GM12878 (cell line): ENCODE measurements at regions not wholly inside any gene's neighbourhood (a gene's known extent, or its start where the extent isn't known, plus 50 kb on each side); places are given as distances from the start of the nearest gene placed in this dataset.

Experiments
- ATAC-seq: fragments of 200-7000 bp; cut with Tn5 transposase; 3 replicates; pipeline ENCODE4 v1.9.1; 2020; ENCODE audit warnings: mild to moderate bottlenecking, moderate library complexity
- BruUV-seq: library from RNA; stranded (reverse); fragments of 400-500 nt; replicated peaks from 2 replicates; lab custom pipeline; 2021; lab: Mats Ljungman, UMichigan
- CTCF ChIA-PET: fragments of 300-600 bp; sonication (Branson Sonifier 250); formaldehyde crosslinking; extraction: SDS; loops from one replicate; lab custom pipeline; 2021; ENCODE audit warnings: inconsistent platforms; lab: Yijun Ruan, JAX
- POLR2A ChIA-PET: fragments of 350-600 bp; formaldehyde crosslinking; extraction: SDS; loops from one replicate; lab custom pipeline; 2021; ENCODE audit warnings: inconsistent platforms; lab: Charles Lee
- RAD21 ChIA-PET: fragments of 300-600 bp; sonication (Branson Sonifier 250); formaldehyde crosslinking; loops from one replicate; lab custom pipeline; 2023; ENCODE audit warnings: antibody characterized with exemption; ENCODE audit not compliant: unreplicated experiment; lab: Charles Lee
- SMC1A ChIA-PET: fragments of 300-600 bp; sonication (Branson Sonifier 250); formaldehyde crosslinking; loops from one replicate; lab custom pipeline; 2023; ENCODE audit not compliant: unreplicated experiment, uncharacterized antibody; lab: Charles Lee
- DNase-seq: peaks from one replicate; pipeline ENCODE4 v3.0.0-alpha.2; 2011; ENCODE audit warnings: low read depth, low spot score
- FAIRE-seq: peaks from 3 replicates; lab custom pipeline; 2011; peaks lifted over from hg19 to GRCh38; lab: Jason Lieb, UNC
- H2AFZ ChIP-seq: 2 replicates; pipeline ENCODE4 v1.6.0; 2011; ENCODE audit warnings: low read depth, low read length, control low read depth; ENCODE audit not compliant: control insufficient read depth
- H3K27ac ChIP-seq: 2 replicates; pipeline ENCODE4 v1.5.1; 2011; ENCODE audit warnings: control low read depth; ENCODE audit not compliant: control insufficient read depth, insufficient read depth
- H3K27me3 ChIP-seq, 2 experiments: replicated peaks in 1 of 2; 2 replicates each; pipeline versions ENCODE4 v1.6.0 to v1.6.1; 2011; ENCODE audit warnings: low read length in 1 of 2; ENCODE audit not compliant: control insufficient read depth in 2 of 2, insufficient read depth in 2 of 2
- H3K36me3 ChIP-seq, 2 experiments: 2 replicates each; pipeline ENCODE4 v1.5.1; 2011; ENCODE audit warnings: low read length in 1 of 2; ENCODE audit not compliant: control insufficient read depth in 2 of 2, insufficient read depth in 2 of 2
- H3K4me1 ChIP-seq: 2 replicates; pipeline ENCODE4 v1.6.1; 2011; ENCODE audit warnings: mild to moderate bottlenecking, low read length, moderate library complexity, mixed read lengths; ENCODE audit not compliant: control insufficient read depth, insufficient read depth
- H3K4me2 ChIP-seq: 2 replicates; pipeline ENCODE4 v1.6.0; 2011; ENCODE audit warnings: control low read depth; ENCODE audit not compliant: control insufficient read depth, insufficient read depth
- H3K4me3 ChIP-seq: fragments of 200-600 bp; sonication (generic); 2 replicates; pipeline ENCODE4 v1.5.1; 2016
- H3K79me2 ChIP-seq: 2 replicates; pipeline ENCODE4 v1.6.0; 2011; ENCODE audit warnings: low read length; ENCODE audit not compliant: control insufficient read depth, insufficient read depth
- H3K9ac ChIP-seq: 2 replicates; pipeline ENCODE4 v1.8.0; 2011; ENCODE audit warnings: low read length, control low read depth, mixed read lengths; ENCODE audit not compliant: control insufficient read depth, insufficient read depth
- H3K9me3 ChIP-seq: replicated peaks from 3 replicates; pipeline ENCODE4 v1.5.1; 2011; ENCODE audit warnings: mild to moderate bottlenecking, low read length; ENCODE audit not compliant: control insufficient read depth, insufficient read depth
- H4K20me1 ChIP-seq: 2 replicates; pipeline ENCODE4 v1.6.0; 2011; ENCODE audit not compliant: control insufficient read depth, insufficient read depth
- BCLAF1 ChIP-seq: fragments of 450-650 bp; IDR thresholded peaks from 2 replicates; pipeline ENCODE4 v1.6.1; 2017; ENCODE audit warnings: antibody characterized with exemption, mild to moderate bottlenecking, moderate library complexity
- CBFB ChIP-seq: IDR thresholded peaks from 2 replicates; pipeline ENCODE4 v1.6.1; 2016; ENCODE audit warnings: antibody characterized with exemption, low read depth
- DPF2 ChIP-seq: fragments of 450-650 bp; IDR thresholded peaks from 2 replicates; pipeline ENCODE4 v1.6.1; 2017; ENCODE audit warnings: mild to moderate bottlenecking
- GATAD2B ChIP-seq: fragments of 450-650 bp; conservative IDR thresholded peaks from 2 replicates; pipeline ENCODE4 v1.6.1; 2017; ENCODE audit warnings: low read depth, mild to moderate bottlenecking, moderate library complexity
- KLF5 ChIP-seq: fragments of 450-650 bp; IDR thresholded peaks from 2 replicates; pipeline ENCODE4 v1.6.1; 2014; ENCODE audit warnings: mild to moderate bottlenecking; ENCODE audit not compliant: partially characterized antibody
- NRF1 ChIP-seq: conservative IDR thresholded peaks from 2 replicates; pipeline ENCODE4 v1.6.1; 2011; ENCODE audit warnings: mild to moderate bottlenecking, low read depth, low read length, improper control_type of control experiment
- PAX5 ChIP-seq: IDR thresholded peaks from 2 replicates; pipeline ENCODE4 v1.6.1; 2011; ENCODE audit warnings: low read depth, low read length, borderline replicate concordance
- POLR2AphosphoS2 ChIP-seq: IDR thresholded peaks from 2 replicates; pipeline ENCODE4 v1.6.1; 2011; ENCODE audit warnings: low read depth, mild to moderate bottlenecking, low read length, improper control_type of control experiment, moderate library complexity
- SIN3A ChIP-seq: IDR thresholded peaks from 2 replicates; pipeline ENCODE4 v1.6.1; 2012; ENCODE audit warnings: low read depth, low read length, improper control_type of control experiment
- SMAD1 ChIP-seq: fragments of 450-650 bp; IDR thresholded peaks from 2 replicates; pipeline ENCODE4 v1.6.1; 2018; ENCODE audit warnings: mild to moderate bottlenecking, low read depth; ENCODE audit not compliant: partially characterized antibody
- SREBF2 ChIP-seq: IDR thresholded peaks from 2 replicates; pipeline ENCODE4 v1.6.1; 2012; ENCODE audit warnings: mild to moderate bottlenecking, low read length
- SUZ12 ChIP-seq: fragments of 200-600 bp; sonication (generic); IDR thresholded peaks from one replicate; pipeline ENCODE4 v1.6.1; 2018; ENCODE audit warnings: antibody characterized with exemption, mild to moderate bottlenecking; ENCODE audit not compliant: unreplicated experiment
- USF1 ChIP-seq: IDR thresholded peaks from 2 replicates; pipeline ENCODE4 v1.6.1; 2011; ENCODE audit warnings: borderline replicate concordance, low read depth, mild to moderate bottlenecking, moderate library complexity, mixed read lengths, low read length; ENCODE audit not compliant: insufficient read depth; ENCODE audit errors: extremely low read length
- ZNF622 ChIP-seq: fragments of 450-650 bp; IDR thresholded peaks from 2 replicates; pipeline ENCODE4 v1.6.1; 2017; ENCODE audit warnings: mild to moderate bottlenecking, inconsistent platforms
- WGBS: methylation state at CpG from one replicate; pipeline ENCODE4 v1.1.6; 2016; ENCODE audit warnings: low lambda C conversion rate; ENCODE audit not compliant: insufficient replicate concordance, insufficient coverage; ENCODE audit errors: missing lambda C conversion rate; 5-methylcytosine and 5-hydroxymethylcytosine counted together
- in situ Hi-C: fragments of 300-500 bp; cut with MboI; formaldehyde crosslinking; loops from 9 replicates; pipeline ENCODE4 v1.14.3; 2018; ENCODE audit warnings: mixed read lengths
- intact Hi-C: fragments of 100-400 bp; cut with micrococcal nuclease; formaldehyde crosslinking; loops from one replicate; pipeline ENCODE4 v1.14.2; 2022; ENCODE audit not compliant: unreplicated experiment
- TF ChIP-seq, protein P1 (sequence below): fragments of 450-650 bp; IDR thresholded peaks from 2 replicates; pipeline ENCODE4 v1.6.1; 2016; ENCODE audit warnings: mild to moderate bottlenecking

DNA sequence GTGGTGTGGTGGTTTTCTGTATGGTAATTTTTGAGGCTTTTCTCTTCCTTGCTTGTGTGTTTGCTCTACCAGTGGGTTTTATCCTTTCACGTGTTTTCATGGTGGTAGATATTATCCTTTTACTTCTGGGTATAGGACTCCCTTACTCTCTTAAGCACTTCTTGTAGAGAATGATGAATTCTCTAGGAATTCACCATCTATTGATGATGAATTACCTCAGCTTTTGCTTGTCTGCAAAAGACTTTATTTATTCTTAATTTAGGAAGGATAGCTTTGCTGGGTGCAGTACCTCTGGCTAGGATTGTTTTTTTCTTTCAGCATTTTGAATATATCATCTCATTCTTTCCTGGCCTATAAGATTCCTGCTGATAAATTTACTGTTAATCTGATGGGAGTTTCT is 415.3 kb downstream of the PDGFC start:
- no peak overlapping the region for H3K9ac ChIP-seq
- no peak for TF ChIP-seq DPF2
- TF ChIP-seq BCLAF1 = no peak
- TF ChIP-seq, protein P1, sequence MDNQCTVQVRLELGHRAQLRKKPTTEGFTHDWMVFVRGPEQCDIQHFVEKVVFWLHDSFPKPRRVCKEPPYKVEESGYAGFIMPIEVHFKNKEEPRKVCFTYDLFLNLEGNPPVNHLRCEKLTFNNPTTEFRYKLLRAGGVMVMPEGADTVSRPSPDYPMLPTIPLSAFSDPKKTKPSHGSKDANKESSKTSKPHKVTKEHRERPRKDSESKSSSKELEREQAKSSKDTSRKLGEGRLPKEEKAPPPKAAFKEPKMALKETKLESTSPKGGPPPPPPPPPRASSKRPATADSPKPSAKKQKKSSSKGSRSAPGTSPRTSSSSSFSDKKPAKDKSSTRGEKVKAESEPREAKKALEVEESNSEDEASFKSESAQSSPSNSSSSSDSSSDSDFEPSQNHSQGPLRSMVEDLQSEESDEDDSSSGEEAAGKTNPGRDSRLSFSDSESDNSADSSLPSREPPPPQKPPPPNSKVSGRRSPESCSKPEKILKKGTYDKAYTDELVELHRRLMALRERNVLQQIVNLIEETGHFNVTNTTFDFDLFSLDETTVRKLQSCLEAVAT = no peak
- no peak for TF ChIP-seq KLF5
- TF ChIP-seq ZNF622 = no peak
- no peak for TF ChIP-seq CBFB
- no peak for TF ChIP-seq PAX5
- TF ChIP-seq SREBF2 = no peak
- TF ChIP-seq USF1 = no peak
- TF ChIP-seq POLR2AphosphoS2 = no peak
- TF ChIP-seq SMAD1 = no peak
- TF ChIP-seq NRF1 = no peak
- TF ChIP-seq GATAD2B = no peak
- TF ChIP-seq SUZ12 = no peak
- TF ChIP-seq SIN3A = no peak
- TF ChIP-seq, all 136 proteins: peak for 0
- no peaks in the 10 kb centered on the region for H3K27me3 ChIP-seq
- intact Hi-C loops = no loop called here
- ATAC-seq = no peak
- 0% methylated on average over 1 of the region's 1 CpG for WGBS
- H4K20me1 ChIP-seq = no peaks in the 10 kb centered on the region
- BruUV-seq = no TSS peak
- ChIA-PET RAD21 (no interaction called here), POLR2A (no interaction called here), CTCF (interaction anchor here (0.8 kb wide), 1 partner anchor 10 kb away, joined by 3 read pairs; no protein-coding TSS in a partner anchor), SMC1A (no interaction called here)
- H3K9me3 ChIP-seq = no peaks in the 10 kb centered on the region
- no peak overlapping the region for H3K4me3 ChIP-seq
- H2AFZ ChIP-seq = no peak overlapping the region
- DNase-seq = no peak
- no peaks in the 10 kb centered on the region for H3K4me1 ChIP-seq
- H3K4me2 ChIP-seq = no peak overlapping the region
- H3K36me3 ChIP-seq = no peaks in the 10 kb centered on the region
- in situ Hi-C loops = no loop called here
- no peaks in the 10 kb centered on the region for H3K79me2 ChIP-seq
- no peak for FAIRE-seq
- H3K27ac ChIP-seq = no peak overlapping the region
